ENCODE measurements at regions not wholly inside any gene's neighbourhood (a gene's known extent, or its start where the extent isn't known, plus 50 kb on each side); places are given as distances from the start of the nearest gene placed in this dataset.

- TF ChIP-seq NFE2L1 (CRISPR knock-in tag; IDR thresholded peaks at IDR 0.05) (no peak), ATF1 (CRISPR knock-in tag; IDR thresholded peaks at IDR 0.05) (no peak), TCF7 (CRISPR knock-in tag; IDR thresholded peaks at IDR 0.05; ENCODE audit: low read depth) (no peak), ETV6 (CRISPR knock-in tag; IDR thresholded peaks at IDR 0.05) (no peak), ZNF121 (CRISPR knock-in tag; IDR thresholded peaks at IDR 0.05) (no peak)
- TF ChIP-seq, protein P1, sequence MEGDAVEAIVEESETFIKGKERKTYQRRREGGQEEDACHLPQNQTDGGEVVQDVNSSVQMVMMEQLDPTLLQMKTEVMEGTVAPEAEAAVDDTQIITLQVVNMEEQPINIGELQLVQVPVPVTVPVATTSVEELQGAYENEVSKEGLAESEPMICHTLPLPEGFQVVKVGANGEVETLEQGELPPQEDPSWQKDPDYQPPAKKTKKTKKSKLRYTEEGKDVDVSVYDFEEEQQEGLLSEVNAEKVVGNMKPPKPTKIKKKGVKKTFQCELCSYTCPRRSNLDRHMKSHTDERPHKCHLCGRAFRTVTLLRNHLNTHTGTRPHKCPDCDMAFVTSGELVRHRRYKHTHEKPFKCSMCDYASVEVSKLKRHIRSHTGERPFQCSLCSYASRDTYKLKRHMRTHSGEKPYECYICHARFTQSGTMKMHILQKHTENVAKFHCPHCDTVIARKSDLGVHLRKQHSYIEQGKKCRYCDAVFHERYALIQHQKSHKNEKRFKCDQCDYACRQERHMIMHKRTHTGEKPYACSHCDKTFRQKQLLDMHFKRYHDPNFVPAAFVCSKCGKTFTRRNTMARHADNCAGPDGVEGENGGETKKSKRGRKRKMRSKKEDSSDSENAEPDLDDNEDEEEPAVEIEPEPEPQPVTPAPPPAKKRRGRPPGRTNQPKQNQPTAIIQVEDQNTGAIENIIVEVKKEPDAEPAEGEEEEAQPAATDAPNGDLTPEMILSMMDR (IDR thresholded peaks at IDR 0.05): no peak
Measured at GRCh38 chr1:229862017-229862774, 204.8 kb upstream of the GALNT2 start.
